GM12875 (cell line): ENCODE measurements at regions not wholly inside any gene's neighbourhood (a gene's known extent, or its start where the extent isn't known, plus 50 kb on each side); places are given as distances from the start of the nearest gene placed in this dataset.

Experiments used
- H3K4me3 ChIP-seq: one replicate; pipeline ENCODE4 v1.5.1; 2011; ENCODE audit warnings: low read depth, low read length, control low read depth
- CTCF ChIP-seq: IDR thresholded peaks from 2 replicates; pipeline ENCODE4 v1.5.1; 2011; ENCODE audit warnings: low read depth, mild to moderate bottlenecking, control low read depth, inconsistent platforms, low read length, moderate library complexity, borderline replicate concordance; ENCODE audit not compliant: insufficient read depth

GRCh38 chr20:48008850-48009515 is 223.7 kb upstream of the SULF2 start:
- TF ChIP-seq CTCF, result no peak
- no peak overlapping the region for H3K4me3 ChIP-seq

GRCh38 chr20:48007351-48007750 is 222.1 kb upstream of the SULF2 start:
- no peak for TF ChIP-seq CTCF
- H3K4me3 ChIP-seq, result no peak overlapping the region

GRCh38 chr20:48006036-48006833 is 221.0 kb upstream of the SULF2 start:
- TF ChIP-seq CTCF, result no peak
- no peak overlapping the region for H3K4me3 ChIP-seq

GRCh38 chr20:48003021-48003420 is 217.7 kb upstream of the SULF2 start:
- no peak overlapping the region for H3K4me3 ChIP-seq
- no peak for TF ChIP-seq CTCF

GRCh38 chr20:48002517-48002970 is 217.3 kb upstream of the SULF2 start:
- H3K4me3 ChIP-seq, result no peak overlapping the region
- TF ChIP-seq CTCF, result no peak

- no peak overlapping the region for H3K4me3 ChIP-seq
- TF ChIP-seq CTCF, result no peak
Measured at GRCh38 chr20:47999166-47999565, 213.9 kb upstream of the SULF2 start.

- no peak for TF ChIP-seq CTCF
- no peak overlapping the region for H3K4me3 ChIP-seq
Measured at GRCh38 chr20:47998736-47999135, 213.5 kb upstream of the SULF2 start.
